ENCODE measurements at regions not wholly inside any gene's neighbourhood (a gene's known extent, or its start where the extent isn't known, plus 50 kb on each side); places are given as distances from the start of the nearest gene placed in this dataset.

DNA sequence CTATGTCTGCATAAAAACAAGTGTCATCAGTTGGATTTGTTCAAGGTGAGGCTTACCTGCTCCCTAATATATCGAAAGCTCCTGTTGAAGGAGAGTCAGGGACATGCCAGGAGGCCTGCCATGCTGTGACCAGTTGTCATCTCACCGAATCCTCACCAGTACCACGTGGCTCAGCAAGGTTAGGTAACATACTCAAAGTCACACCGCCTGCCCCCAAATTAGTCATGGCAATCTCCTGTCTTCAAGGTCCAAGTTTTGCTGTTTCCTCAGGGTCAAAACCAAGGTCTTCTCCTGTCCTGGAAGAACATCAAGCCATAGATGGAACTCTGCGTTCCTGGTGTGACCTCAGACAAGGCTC is 67.8 kb downstream of the IGLL1 start:
- no peak for TF ChIP-seq POLR2A (IDR thresholded peaks at IDR 0.05; ENCODE audit: low read length)
- TF ChIP-seq GATA1 (IDR thresholded peaks at IDR 0.05; ENCODE audit: low read depth, low read length): no peak
